Suppressor macrophage (primary cell): ENCODE measurements at regions not wholly inside any gene's neighbourhood (a gene's known extent, or its start where the extent isn't known, plus 50 kb on each side); places are given as distances from the start of the nearest gene placed in this dataset.

Experiments
- DNase-seq, 4 experiments: peaks; one replicate each; pipeline ENCODE4 v3.0.0-alpha.2; 2020 to 2022

GRCh38 chr3:147866561-147866960 is 457.4 kb downstream of the ZIC1 start:
- no peak for DNase-seq

DNA sequence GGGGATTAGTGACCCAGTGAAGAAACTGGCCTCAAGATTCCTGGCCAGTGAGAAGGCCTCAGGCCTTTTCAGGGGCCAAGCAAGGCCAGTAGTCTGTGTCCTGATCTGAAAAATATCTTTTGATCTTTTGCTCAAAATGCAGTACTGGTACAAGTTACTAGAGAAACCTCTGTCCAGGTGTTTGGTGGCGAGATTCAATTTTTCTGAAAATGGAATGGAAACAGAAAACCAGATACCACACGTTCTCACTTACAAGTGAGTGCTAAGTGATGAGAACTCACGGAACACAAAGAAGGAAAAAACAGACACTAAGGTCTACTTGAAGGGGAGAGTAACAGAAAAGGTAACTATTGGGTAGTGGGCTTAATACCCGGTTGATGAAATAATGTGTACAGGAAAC is 463.4 kb downstream of the ZIC1 start:
- DNase-seq, result no peak

- no peak for DNase-seq
Measured at GRCh38 chr3:147875498-147875897, 466.3 kb downstream of the ZIC1 start.

- no peak for DNase-seq
Measured at GRCh38 chr3:147881933-147882332, 472.8 kb downstream of the ZIC1 start.

DNA sequence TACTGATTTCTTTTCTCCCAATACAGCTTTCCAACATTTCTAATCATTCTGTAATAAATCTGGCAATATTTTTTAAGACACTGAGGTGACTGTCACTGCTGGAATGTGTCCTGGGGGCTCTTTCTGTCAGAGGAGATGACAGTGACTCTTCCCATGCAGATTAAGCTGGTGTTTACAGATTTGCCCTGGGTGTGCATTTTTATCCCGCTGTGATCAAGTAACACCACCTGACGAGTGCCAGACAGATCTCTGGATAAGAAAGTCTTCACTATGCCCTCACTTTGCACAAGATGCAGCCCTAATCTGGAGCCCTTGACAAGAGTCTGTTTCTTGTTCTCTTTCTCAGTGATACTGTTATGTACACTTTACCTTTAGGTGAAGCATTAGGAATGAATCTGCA is 477.7 kb downstream of the ZIC1 start:
- DNase-seq, result no peak

DNA sequence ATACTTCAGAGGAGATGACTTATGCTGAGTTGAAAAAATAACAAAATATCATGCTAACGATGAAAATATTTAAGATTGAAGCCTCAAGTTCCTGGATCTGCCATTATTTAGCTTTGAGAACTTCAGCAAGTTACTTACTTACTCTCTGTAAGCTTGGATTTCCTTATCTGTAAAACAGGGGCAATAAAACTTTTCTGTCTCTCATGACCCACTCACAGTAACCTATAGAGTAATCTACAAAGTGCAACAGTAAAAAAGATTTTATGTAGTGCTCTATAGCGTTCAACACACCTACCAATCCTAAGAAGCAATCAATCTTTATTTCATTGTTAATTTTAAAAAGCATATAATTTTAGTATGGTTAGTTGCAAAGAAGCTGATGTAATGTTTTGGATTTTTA is 478.6 kb downstream of the ZIC1 start:
- no peak for DNase-seq

DNA sequence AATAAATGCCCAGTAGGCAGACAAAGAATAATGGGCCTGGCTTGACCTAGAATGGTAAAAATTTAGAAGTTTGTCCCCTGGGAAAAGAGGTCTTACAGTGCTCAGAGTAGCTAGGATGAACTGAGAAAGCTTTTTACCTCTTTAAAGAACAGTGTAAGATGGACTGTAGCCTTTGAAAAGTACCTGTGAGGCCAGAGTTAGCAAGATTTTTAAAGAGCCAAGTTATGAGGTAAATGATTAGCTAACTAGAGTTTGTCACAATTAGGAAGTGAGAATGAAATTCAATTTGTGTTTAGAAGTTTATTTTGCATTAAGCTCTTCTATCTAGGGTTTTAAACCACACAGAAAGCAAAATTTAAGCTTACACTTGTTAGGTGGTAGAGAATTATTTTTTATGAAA is 480.9 kb downstream of the ZIC1 start:
- no peak for DNase-seq

GRCh38 chr3:147895509-147895908 is 486.3 kb downstream of the ZIC1 start:
- DNase-seq, result no peak

- DNase-seq, result no peak
Measured at GRCh38 chr3:147900851-147901250, 491.7 kb downstream of the ZIC1 start.

DNA sequence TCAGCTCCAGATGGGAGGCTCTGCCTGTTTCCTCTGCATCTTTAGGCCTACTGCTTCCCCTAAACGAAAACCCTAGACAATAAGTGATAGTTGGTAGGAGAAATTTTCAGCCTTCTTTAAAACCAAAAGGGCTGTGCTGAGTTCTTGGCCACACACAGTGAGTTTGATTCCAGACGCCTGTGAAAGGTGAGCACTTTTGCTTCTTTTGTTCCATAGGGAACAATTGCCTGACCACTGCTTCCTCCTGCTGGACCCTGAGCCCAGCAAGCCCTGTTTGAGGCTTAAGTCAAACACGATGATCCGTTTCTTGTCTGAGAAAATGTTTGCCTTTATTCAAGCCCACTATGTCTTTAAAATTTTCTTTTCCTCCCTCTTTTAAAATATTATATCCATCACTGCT is 493.9 kb downstream of the ZIC1 start:
- DNase-seq, result no peak

DNA sequence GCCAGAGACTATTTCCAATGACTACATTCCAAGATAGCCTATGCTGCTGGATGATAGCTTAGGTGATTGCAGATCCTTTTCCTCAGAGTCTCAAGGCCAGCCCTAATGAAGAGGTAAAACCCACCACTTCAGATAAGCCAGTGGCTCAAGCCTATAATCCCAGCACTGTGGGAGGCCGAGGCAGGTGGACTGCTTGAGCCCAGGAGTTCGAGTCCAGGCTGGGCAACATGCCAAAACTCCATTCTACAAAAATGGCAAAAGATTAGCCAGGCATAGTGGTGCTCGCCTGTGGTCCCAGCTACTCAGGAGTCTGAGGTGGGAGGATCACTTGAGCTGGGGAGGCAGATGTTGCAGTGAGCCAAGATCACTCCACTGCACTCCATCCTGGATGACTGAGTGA is 495.3 kb downstream of the ZIC1 start:
- no peak for DNase-seq

GRCh38 chr3:147906285-147906684 is 497.1 kb downstream of the ZIC1 start:
- DNase-seq, result no peak

DNA sequence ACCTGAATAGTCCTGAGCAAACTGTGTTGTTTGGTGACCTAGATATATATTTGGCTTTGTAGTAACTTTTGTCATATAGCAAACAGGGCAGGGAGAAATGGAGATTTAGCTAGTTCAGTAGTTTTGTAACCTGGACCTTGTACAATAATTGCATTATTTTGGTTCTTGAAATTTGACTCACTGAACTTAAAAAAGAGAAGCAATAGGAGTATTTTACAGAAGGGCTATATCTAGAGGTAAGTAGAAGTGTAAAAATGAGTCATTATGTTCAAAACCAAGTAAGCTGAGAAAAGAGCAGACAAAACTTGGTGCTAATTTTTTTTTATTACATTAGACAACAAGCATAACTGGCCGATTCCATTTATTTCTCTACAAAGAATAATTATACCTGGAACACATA is 505.4 kb downstream of the ZIC1 start:
- no peak for DNase-seq

DNA sequence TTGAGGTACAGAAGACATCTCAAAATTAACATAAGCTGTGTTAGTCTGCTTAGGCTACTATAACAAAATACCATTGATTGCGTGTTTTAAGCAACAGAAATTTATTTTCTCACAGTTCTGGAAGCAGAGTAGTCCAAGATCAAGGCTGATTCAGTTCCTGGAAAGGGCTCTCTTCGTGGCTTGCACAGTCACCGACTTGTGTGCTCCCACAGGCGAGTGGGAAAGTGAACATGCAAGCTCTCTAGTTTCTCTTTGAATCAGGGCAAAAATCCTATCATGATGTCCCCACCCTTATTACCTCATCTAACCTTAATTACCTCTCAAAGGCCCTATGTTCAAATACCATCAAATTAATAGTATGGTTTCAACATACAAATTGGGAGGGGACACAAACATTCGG is 505.9 kb downstream of the ZIC1 start:
- DNase-seq, result no peak

DNA sequence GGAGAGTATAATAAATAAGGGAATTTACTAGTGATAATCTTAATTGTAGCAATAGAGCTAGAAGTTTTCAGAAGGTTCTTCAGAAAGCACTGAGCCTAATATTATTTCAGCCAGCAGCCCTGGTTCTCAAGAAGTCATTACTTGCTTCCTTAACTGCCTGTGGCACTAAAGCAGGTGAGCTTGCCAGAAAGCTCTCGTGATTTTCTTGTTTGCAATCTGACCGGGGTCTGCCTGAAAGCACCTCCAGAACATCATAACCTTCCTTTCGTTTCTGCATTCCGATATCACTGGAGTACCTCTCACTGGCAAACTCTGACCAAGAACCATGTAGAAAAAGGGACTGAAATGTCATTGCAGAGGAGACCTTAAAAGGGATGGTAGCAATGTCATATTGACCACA is 510.3 kb downstream of the ZIC1 start:
- DNase-seq, result no peak

- no peak for DNase-seq
Measured at GRCh38 chr3:147921051-147921450, 511.9 kb downstream of the ZIC1 start.

DNA sequence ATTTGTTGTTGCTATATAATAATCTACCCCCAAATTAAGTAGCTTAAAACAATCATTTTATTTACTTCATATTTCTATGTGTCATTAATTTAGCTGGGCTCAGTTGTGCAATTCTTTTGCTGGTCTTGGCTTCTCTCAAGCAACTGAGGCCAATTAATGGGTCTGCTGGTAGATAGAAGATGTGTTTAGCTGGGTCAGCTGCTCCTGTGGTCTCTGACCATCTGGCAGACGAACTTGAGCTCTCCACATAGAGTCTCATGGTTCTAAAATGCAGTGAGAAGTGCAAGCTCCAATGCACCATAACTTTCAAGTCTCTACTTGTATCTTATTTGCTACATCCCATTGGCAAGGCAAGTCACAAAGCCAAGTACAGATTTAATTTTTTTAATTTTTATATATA is 515.6 kb downstream of the ZIC1 start:
- DNase-seq, result no peak

GRCh38 chr3:147925272-147925671 is 516.1 kb downstream of the ZIC1 start:
- no peak for DNase-seq

- DNase-seq, result no peak
Measured at GRCh38 chr3:147930232-147930807, 521.2 kb downstream of the ZIC1 start.

- DNase-seq, result no peak
Measured at GRCh38 chr3:147934451-147935180, 525.5 kb downstream of the ZIC1 start.

DNA sequence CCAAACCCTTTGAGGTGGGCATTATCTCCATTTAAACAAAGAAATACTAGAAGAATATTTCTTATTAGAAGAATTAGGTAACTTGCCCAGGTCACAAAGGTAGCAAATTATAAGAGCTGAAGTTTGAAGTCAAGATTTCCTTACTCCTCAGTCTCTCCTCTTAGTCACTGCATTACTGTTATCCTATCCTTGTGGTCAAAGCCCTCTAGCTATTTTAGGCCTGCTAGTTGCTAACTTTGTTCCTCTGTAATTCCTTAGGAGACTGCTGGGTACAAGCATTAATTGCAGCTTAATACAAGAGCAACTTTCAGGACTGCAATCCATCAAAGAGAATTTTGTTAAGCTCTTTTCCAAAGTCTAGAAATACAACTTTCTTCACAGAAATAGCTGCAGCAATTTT is 528.2 kb downstream of the ZIC1 start:
- no peak for DNase-seq

DNA sequence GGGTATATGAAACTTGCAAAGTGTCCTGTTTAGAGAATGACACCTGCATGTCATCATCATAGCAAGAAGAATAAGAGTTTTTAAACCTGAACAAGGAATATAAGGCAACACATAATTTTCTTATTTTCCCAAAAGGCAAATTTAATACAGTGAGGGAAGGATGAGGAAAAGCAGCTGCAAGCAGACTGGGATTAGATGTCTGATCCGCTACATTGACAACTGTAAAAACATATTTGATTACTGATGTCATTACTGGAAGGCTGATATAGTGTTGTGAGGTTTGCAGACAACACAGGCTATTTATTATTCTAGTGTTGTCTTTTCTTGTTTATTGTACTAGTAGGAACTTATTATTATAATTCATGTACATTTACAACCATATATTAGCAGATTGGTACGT is 528.7 kb downstream of the ZIC1 start:
- DNase-seq, result no peak

GRCh38 chr3:147939425-147939824 is 530.3 kb downstream of the ZIC1 start:
- DNase-seq, result no peak

- DNase-seq, result no peak
Measured at GRCh38 chr3:147939839-147940238, 530.7 kb downstream of the ZIC1 start.
